ENCODE measurements at regions not wholly inside any gene's neighbourhood (a gene's known extent, or its start where the extent isn't known, plus 50 kb on each side); places are given as distances from the start of the nearest gene placed in this dataset.

- TF ChIP-seq CTCF (IDR thresholded peaks at IDR 0.05) (no peak), POLR2A (IDR thresholded peaks at IDR 0.05) (no peak)
These were observed 950.6 kb downstream of the TYW1 start for GRCh38 chr7:67947191-67947590.
